H9 (cell line): ENCODE measurements at regions not wholly inside any gene's neighbourhood (a gene's known extent, or its start where the extent isn't known, plus 50 kb on each side); places are given as distances from the start of the nearest gene placed in this dataset.

ENCODE experiments used
- DNase-seq: peaks from one replicate; pipeline ENCODE4 v3.0.0-alpha.2; 2017
- H2AFZ ChIP-seq: one replicate; pipeline ENCODE4 v1.6.1; 2013; ENCODE audit warnings: mild to moderate bottlenecking, low read length, control low read depth, moderate library complexity
- H2AK5ac ChIP-seq: 2 replicates; pipeline ENCODE4 v1.6.1; 2013; ENCODE audit warnings: low read length, control low read depth, mixed read lengths; ENCODE audit not compliant: insufficient read length
- H2BK120ac ChIP-seq: one replicate; pipeline ENCODE4 v1.6.1; 2013; ENCODE audit warnings: low read depth, mild to moderate bottlenecking, low read length, control low read depth, inconsistent platforms; ENCODE audit not compliant: poor library complexity, severe bottlenecking
- H2BK12ac ChIP-seq: 2 replicates; pipeline ENCODE4 v1.6.1; 2013; ENCODE audit warnings: low read length, control low read depth, mixed read lengths, low read depth; ENCODE audit not compliant: insufficient read length
- H2BK15ac ChIP-seq: 2 replicates; pipeline ENCODE4 v1.6.1; 2013; ENCODE audit warnings: low read depth, low read length, control low read depth
- H2BK20ac ChIP-seq: one replicate; pipeline ENCODE4 v1.6.1; 2013; ENCODE audit warnings: low read depth, mild to moderate bottlenecking, low read length, control low read depth, inconsistent platforms; ENCODE audit not compliant: poor library complexity, severe bottlenecking
- H2BK5ac ChIP-seq: 2 replicates; pipeline ENCODE4 v1.6.1; 2013; ENCODE audit warnings: low read length, control low read depth, mixed read lengths; ENCODE audit not compliant: insufficient read length
- H3K14ac ChIP-seq: 2 replicates; pipeline ENCODE4 v1.6.1; 2013; ENCODE audit warnings: low read length, control low read depth; ENCODE audit not compliant: insufficient read depth
- H3K18ac ChIP-seq: 2 replicates; pipeline ENCODE4 v1.6.1; 2013; ENCODE audit warnings: low read depth, mild to moderate bottlenecking, mixed read lengths, low read length, control low read depth; ENCODE audit not compliant: insufficient read length
- H3K23ac ChIP-seq: 2 replicates; pipeline ENCODE4 v1.6.1; 2013; ENCODE audit warnings: low read length, control low read depth, mixed read lengths, low read depth; ENCODE audit not compliant: insufficient read length
- H3K23me2 ChIP-seq: 2 replicates; pipeline ENCODE4 v1.6.1; 2013; ENCODE audit warnings: low read depth, mild to moderate bottlenecking, mixed read lengths, low read length, control low read depth; ENCODE audit not compliant: insufficient read length, poor library complexity, severe bottlenecking
- H3K27ac ChIP-seq: 2 replicates; pipeline ENCODE4 v1.5.1; 2013; ENCODE audit warnings: low read length, control low read depth, mixed read lengths, low read depth; ENCODE audit not compliant: insufficient read length
- H3K27me3 ChIP-seq: 2 replicates; pipeline ENCODE4 v1.6.1; 2013; ENCODE audit warnings: low read length, control low read depth, inconsistent platforms; ENCODE audit not compliant: insufficient read depth
- H3K4ac ChIP-seq: 2 replicates; pipeline ENCODE4 v1.6.1; 2013; ENCODE audit warnings: low read depth, mild to moderate bottlenecking, control low read depth, inconsistent platforms, low read length, moderate library complexity
- H3K4me1 ChIP-seq: 2 replicates; pipeline ENCODE4 v1.6.1; 2013; ENCODE audit warnings: low read length, control low read depth, inconsistent platforms; ENCODE audit not compliant: insufficient read depth
- H3K4me2 ChIP-seq: 2 replicates; pipeline ENCODE4 v1.6.1; 2013; ENCODE audit warnings: low read length, control low read depth, mixed read lengths; ENCODE audit not compliant: insufficient read length, insufficient read depth
- H3K56ac ChIP-seq: 2 replicates; pipeline ENCODE4 v1.6.1; 2013; ENCODE audit warnings: low read depth, mild to moderate bottlenecking, mixed read lengths, low read length, control low read depth; ENCODE audit not compliant: insufficient read length
- H3K79me1 ChIP-seq: 2 replicates; pipeline ENCODE4 v1.6.1; 2013; ENCODE audit warnings: low read depth, mild to moderate bottlenecking, moderate library complexity, low read length, control low read depth, inconsistent platforms; ENCODE audit not compliant: insufficient read depth, poor library complexity, severe bottlenecking
- H3K79me2 ChIP-seq: 2 replicates; pipeline ENCODE4 v1.6.1; 2013; ENCODE audit warnings: low read length, control low read depth, inconsistent platforms; ENCODE audit not compliant: insufficient read depth
- H3K9ac ChIP-seq: 2 replicates; pipeline ENCODE4 v1.6.1; 2013; ENCODE audit warnings: low read length, control low read depth, mixed read lengths; ENCODE audit not compliant: insufficient read length; ENCODE audit errors: extremely low read depth
- H3K9me3 ChIP-seq: one replicate; pipeline ENCODE4 v1.6.1; 2013; ENCODE audit warnings: low read depth, low read length, inconsistent platforms; ENCODE audit not compliant: control insufficient read depth
- H3T11ph ChIP-seq: one replicate; pipeline ENCODE4 v1.6.1; 2013; ENCODE audit warnings: mild to moderate bottlenecking, low read length, control low read depth, inconsistent platforms
- H4K20me1 ChIP-seq: one replicate; pipeline ENCODE4 v1.6.1; 2013; ENCODE audit not compliant: control insufficient read depth, insufficient read length, insufficient read depth
- H4K5ac ChIP-seq: 2 replicates; pipeline ENCODE4 v1.6.1; 2013; ENCODE audit warnings: low read depth, mild to moderate bottlenecking, mixed read lengths, low read length, control low read depth; ENCODE audit not compliant: insufficient read length
- H4K8ac ChIP-seq: replicated peaks from 2 replicates; pipeline ENCODE4 v1.6.1; 2013; ENCODE audit warnings: low read length, control low read depth, mixed read lengths, low read depth; ENCODE audit not compliant: insufficient read length
- H4K91ac ChIP-seq: 2 replicates; pipeline ENCODE4 v1.6.1; 2013; ENCODE audit warnings: low read depth, mild to moderate bottlenecking, moderate library complexity, mixed read lengths, low read length, control low read depth; ENCODE audit not compliant: insufficient read length
- H3K27ac Mint-ChIP-seq, 3 experiments: 2 replicates in 2 of 3; 3 replicates in 1 of 3; pipeline ENCODE4 v1.8.0; 2020 to 2021; ENCODE audit warnings: mixed read lengths in 3 of 3, mild to moderate bottlenecking in 1 of 3, moderate library complexity in 1 of 3
- H3K27me3 Mint-ChIP-seq: 2 replicates; pipeline ENCODE4 v1.8.0; 2021; ENCODE audit warnings: low read depth, mild to moderate bottlenecking, moderate library complexity, mixed read lengths
- H3K36me3 Mint-ChIP-seq, 3 experiments: 2 replicates in 2 of 3; 3 replicates in 1 of 3; pipeline ENCODE4 v1.8.0; 2020 to 2021; ENCODE audit warnings: low read depth in 3 of 3, mixed read lengths in 3 of 3; ENCODE audit not compliant: insufficient read depth in 1 of 3
- H3K4me1 Mint-ChIP-seq, 2 experiments: 2 replicates each; pipeline ENCODE4 v1.8.0; 2020; ENCODE audit warnings: mixed read lengths in 2 of 2
- H3K4me3 Mint-ChIP-seq, 2 experiments: 2 replicates in 1 of 2; 3 replicates in 1 of 2; pipeline ENCODE4 v1.8.0; 2020 to 2021; ENCODE audit warnings: mild to moderate bottlenecking in 2 of 2, mixed read lengths in 2 of 2, moderate library complexity in 1 of 2
- H3K9me3 Mint-ChIP-seq, 2 experiments: 2 replicates in 1 of 2; 3 replicates in 1 of 2; pipeline ENCODE4 v1.8.0; 2020; ENCODE audit warnings: mild to moderate bottlenecking in 2 of 2, mixed read lengths in 2 of 2, moderate library complexity in 1 of 2
- CTCF ChIP-seq: fragments of 200-600 bp; sonication (generic); conservative IDR thresholded peaks from 3 replicates; pipeline ENCODE4 v1.8.0; 2021; ENCODE audit warnings: antibody characterized with exemption, mild to moderate bottlenecking
- WGBS: extraction: QIAGEN DNeasy Blood & Tissue Kit; methylation state at CpG from one replicate; pipeline ENCODE4 v1.1.7; 2013; ENCODE audit warnings: missing lambda C conversion rate, low lambda C conversion rate, mixed read lengths; ENCODE audit not compliant: insufficient read length; ENCODE audit errors: extremely low coverage; 5-methylcytosine and 5-hydroxymethylcytosine counted together

DNA sequence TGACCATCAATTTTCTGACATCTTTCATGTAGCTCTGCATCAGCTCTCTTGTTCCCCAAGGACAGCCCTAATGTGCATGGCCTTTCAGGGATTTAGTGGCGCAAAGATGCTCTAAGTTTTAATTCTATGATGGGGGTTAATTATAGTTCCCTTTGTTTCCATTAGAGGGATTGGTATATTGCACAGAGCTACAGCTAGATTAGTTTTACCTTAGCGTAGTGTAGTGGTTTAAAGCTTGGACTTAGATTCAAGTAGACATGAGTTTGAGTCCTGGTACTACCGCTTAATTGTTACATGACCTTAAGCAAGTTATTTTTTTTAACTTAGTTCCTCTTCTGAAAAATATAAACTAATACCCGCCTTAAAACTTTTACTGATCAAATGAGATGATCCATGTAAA, 247.8 kb upstream of the KRR1 start:
- Histone ChIP-seq H3K23ac (no peak overlapping the region), H3K56ac (no peak overlapping the region), H4K8ac (no peak overlapping the region), H4K91ac (no peak overlapping the region), H2BK120ac (no peak overlapping the region), H2BK20ac (no peak overlapping the region), H3K27me3 (no peaks in the 10 kb centered on the region), H3K9ac (no peak overlapping the region), H3K79me1 (no peaks in the 10 kb centered on the region), H3K9me3 (no peaks in the 10 kb centered on the region), H3T11ph (no peak overlapping the region), H2AFZ (no peak overlapping the region), H4K5ac (no peak overlapping the region), H3K4ac (no peak overlapping the region), H3K23me2 (no peaks in the 10 kb centered on the region), H3K4me1 (peaks cover 2% of the 10 kb centered on the region; the same call in 1 of the 2 replicates), H2BK5ac (no peak overlapping the region), H3K18ac (no peak overlapping the region), H2AK5ac (no peak overlapping the region), H2BK12ac (no peak overlapping the region), H3K14ac (no peak overlapping the region), H4K20me1 (no peaks in the 10 kb centered on the region), H3K4me2 (no peak overlapping the region), H3K27ac (no peak overlapping the region), H3K79me2 (no peaks in the 10 kb centered on the region), H2BK15ac (no peak overlapping the region)
- Mint-ChIP-seq H3K4me1 (peaks cover 18 to 23% of the 10 kb centered on the region in 2 experiments), H3K9me3 (no peaks in the 10 kb centered on the region), H3K27me3 (no peaks in the 10 kb centered on the region), H3K27ac (no peak overlapping the region), H3K4me3 (no peak overlapping the region), H3K36me3 (no peaks in the 10 kb centered on the region)
- no peak for TF ChIP-seq CTCF
- WGBS: no CpG with 5 or more reads among the region's 4 CpGs
- DNase-seq: no peak
